ENCODE measurements at regions not wholly inside any gene's neighbourhood (a gene's known extent, or its start where the extent isn't known, plus 50 kb on each side); places are given as distances from the start of the nearest gene placed in this dataset.

DNA sequence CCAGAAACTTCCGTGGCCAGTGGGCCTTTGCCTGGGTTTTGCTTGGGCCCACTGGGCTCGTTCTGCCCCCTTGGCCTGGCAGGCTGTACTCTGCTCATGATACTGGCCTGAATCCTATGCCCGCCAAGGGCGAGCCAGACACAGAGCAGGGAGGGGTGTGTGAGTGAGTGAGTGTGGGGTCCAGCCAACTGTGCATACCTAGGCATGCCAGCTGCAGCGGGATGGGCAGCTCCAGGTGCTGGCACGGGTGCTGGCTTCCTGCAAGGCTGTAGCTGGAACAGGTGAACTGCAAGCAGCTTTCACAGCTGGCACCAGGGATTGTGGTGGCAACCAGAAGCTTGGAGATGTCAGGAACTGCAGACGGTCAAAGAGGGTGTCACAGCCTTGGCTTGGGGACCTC is 1276.4 kb downstream of the SLC16A7 start:
- no peak for DNase-seq

DNA sequence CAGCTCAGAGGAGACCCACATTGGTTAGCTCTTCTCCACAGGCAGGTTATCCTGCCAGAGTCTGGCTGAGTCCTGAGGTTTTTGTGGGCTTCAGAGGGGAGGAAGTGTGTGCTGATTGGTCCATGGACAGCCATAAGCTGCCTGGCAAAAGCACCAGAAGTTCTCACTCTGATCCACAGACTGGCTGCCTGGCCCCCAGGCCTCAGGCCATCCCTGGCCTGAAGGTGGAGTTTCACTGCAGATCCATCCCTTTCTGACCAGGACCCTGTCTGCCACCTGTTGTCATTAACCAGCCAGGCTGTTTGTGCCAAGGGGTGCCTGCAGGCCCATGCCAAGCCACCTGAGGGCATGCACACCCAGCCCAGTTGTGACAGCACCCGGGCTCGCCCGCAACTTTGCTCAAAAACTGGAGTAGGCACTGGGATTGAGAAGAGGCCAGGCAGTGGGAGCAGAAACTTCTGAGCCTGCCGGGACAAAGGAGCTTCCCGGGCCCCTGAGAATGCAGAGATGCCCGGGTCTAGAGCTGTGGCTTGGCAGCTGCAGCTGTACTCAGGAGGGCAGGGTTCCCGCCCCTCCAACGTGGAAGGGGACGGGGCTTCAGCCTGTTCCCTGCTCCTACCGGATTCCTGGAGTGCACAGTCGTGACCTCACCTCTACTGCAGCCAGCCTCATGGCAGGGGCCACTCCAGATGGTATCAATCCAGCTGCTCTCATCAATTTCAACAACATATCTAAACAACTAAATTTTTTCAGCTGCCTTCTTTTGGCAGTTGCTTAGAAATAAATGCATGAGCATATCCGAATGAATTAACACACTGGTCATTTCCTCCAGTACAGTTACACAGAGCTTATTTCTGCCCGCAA is 1277.3 kb downstream of the SLC16A7 start:
- no peak for DNase-seq
- no peak for ATAC-seq

More for the DNA sequence above, 1276.4 kb downstream of the SLC16A7 start:
- no peak for ATAC-seq

- ATAC-seq (no peak), DNase-seq (no peak)
Measured at GRCh38 chr12:60874091-60874490, 1278.3 kb downstream of the SLC16A7 start.

DNA sequence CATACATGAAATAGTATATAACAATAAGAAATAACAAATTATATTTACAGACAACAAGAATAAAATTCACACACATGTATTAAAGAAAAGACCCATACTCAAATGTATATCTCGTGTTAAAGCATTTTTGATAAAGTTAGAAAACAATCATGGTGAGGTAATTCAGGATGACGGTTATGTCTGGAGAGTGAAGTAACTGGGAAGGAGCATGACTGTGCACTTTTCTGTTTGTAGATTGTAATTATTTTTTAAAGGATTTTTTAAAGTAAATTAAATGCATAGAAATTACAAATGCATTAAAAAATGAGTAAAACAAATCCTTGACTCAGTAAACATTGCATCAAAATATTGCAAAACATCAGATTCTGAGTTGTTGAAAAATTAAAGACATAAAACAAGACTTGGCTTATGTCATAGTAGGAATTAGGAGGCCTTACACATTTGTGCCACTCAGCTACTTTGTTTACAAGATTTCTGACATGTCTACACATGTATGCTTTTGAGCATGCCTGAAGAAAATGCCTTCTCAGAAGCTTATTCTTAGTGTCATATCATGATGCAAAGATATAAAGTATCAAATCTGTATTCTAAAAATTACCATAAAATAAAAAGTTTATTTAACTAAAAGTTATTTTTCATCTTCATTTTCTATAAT is 1325.1 kb downstream of the SLC16A7 start:
- DNase-seq = no peak
- ATAC-seq = no peak

- ATAC-seq = no peak
- DNase-seq = no peak
Measured at GRCh38 chr12:60921541-60921940, 1325.7 kb downstream of the SLC16A7 start.

DNA sequence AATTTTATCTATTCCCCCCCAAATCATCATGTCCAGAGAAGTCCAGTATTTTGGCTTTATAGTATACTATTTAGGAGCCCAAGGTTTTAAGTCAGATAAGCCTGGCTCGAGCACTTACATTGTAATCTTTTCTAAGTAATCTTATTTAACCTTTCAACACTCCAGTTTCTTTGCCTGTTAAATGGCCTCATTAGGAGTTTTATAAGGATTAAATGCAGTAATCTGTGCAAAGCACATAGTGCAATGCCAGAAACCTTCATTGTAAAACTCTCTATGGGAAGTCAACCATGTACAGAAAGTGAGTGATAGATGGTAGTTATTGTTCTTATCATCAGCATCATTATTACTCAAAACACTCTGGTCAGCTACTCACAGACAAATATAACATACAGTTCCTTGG is 1330.4 kb downstream of the SLC16A7 start:
- DNase-seq (no peak), ATAC-seq (no peak)

DNA sequence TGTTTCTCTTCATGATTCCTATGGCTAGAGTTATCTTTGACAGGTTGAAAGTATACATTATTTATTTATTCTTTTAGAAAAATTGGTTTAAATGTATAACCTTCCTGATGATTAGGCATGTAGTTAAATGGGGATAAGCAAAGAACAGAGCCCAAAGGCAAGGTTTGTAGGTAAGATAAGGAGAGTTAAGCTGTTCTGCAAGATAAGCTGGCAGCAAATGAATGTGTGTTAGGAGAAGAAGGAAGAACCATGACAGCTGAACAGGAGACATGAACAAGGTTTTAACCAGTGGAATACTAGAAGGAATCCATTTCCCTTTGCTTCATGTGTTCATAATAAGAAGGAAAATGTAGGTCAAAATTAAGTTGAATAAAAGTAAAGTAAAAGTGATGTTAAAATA is 1330.1 kb upstream of the USP15 start:
- DNase-seq = no peak
- no peak for ATAC-seq

DNA sequence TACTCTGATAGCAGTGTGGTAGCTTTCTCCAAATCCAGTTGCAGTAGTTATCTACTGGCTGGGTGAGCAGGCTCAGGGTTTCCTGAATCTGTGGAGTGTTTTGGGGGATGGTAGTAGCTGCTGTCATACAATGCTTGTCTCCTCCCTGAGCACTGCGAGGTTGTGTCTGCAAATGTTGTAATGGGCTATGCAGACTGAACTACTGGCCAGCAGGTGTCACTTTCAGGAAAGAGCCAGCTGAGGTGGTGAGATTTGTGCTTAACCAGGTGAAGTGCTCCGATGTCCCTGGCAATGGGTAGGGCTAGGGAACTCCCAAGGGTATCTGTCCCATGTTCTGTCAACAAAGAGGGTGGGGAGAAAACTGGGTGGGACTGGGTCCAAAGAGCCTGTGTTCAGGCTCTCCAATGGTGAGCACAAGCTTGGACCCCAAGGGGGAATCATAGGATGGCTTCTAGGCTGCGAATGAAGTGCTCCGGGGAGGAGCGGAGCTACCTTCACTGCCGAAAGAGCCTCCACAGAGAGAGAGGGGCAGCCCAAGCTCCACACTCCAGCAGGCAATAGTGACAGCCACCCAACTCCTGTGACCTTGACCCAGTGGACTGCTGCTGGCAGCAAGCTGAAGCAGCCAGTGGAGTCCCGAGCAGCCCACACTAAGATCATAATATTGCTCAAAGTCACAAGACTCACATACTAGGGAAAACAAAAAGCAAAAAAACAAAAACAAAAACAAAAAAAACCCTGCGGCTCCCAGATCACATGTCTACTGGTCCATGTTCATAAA is 1324.0 kb upstream of the USP15 start:
- DNase-seq = no peak
- ATAC-seq = no peak

DNA sequence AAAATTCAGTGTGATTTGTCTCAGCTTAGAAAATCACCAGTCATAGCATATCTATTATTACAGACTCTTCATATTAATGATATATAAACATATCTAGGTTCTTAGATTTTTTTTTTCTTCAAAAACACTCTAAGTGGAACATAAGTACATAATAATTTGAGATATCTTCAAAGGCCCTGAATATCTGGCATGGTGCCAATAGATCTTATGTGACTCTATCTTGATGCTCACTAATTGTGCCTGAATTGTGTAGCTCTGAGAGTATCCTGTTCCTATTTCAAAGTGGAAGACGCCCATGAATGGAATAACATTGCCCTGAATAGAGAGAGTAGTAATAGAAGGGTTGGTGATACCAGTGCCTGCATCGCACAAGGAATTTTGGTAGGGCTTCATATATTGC is 1312.7 kb upstream of the USP15 start:
- ATAC-seq = no peak
- DNase-seq = no peak

DNA sequence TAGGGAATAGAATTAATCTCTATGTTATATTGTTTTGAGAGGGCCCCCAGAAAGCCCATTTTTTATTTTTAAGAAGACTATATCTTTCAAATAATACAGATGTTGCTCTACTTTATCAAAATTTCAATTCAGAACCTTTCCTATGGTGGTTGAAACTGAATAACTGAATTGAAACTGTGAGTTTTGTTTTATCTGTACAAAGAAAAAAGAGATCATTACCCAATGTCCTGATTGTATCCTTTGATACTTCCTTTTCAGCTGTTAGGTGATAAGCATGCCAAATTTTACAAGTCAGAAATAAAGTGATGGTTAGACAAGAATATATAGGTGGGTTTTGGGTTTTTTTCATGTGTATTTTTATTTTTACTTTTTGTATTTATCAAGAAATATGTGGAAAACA is 1293.1 kb upstream of the USP15 start:
- no peak for ATAC-seq
- DNase-seq = no peak

DNA sequence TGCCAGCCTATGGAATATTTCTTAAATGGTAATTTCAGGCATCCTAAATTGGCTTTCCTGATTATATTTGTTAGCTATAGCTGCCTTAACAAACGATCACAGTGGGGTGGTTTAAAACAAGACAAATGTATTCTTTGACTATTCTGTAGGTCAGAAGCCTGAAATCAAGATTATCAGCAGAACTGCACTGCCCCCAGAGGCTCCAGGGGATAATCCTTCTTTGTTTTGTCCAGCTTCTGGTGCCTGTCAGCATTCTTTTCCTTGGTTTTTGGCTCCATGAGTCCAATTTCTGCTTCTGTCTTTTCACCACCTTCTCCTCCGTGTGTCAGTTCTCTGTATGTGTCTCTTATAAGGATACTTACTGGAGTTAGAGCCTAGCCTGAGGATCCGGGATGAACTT is 1282.2 kb upstream of the USP15 start:
- DNase-seq (no peak), ATAC-seq (no peak)

GRCh38 chr12:60980558-60980957 is 1279.6 kb upstream of the USP15 start:
- DNase-seq (no peak), ATAC-seq (no peak)

GRCh38 chr12:60981473-60981872 is 1278.7 kb upstream of the USP15 start:
- ATAC-seq (no peak), DNase-seq (no peak)

DNA sequence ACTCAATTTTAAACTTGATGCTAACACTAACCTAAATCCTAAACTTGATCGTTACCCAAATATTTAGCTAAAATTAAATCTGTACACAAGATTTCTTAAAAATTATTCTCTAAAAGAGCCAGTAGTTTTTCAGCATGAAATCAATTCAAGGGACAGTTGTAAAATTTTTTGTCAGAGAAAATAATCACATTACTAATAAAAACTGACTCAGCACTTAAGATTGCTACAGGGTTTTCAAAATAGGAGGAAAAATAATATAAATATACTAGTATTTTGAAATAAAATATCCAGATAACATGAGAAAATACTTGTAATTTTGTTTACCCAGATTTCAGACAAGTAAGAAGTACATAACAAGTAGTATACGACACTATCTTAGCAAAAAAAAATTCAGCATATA is 1268.1 kb upstream of the USP15 start:
- DNase-seq (no peak), ATAC-seq (no peak)

GRCh38 chr12:60995256-60995825 is 1264.9 kb upstream of the USP15 start:
- ATAC-seq (no peak), DNase-seq (no peak)

- DNase-seq (no peak), ATAC-seq (no peak)
Measured at GRCh38 chr12:60997869-60998378, 1262.3 kb upstream of the USP15 start.

- ATAC-seq (no peak), DNase-seq (no peak)
Measured at GRCh38 chr12:61009192-61009591, 1251.0 kb upstream of the USP15 start.

DNA sequence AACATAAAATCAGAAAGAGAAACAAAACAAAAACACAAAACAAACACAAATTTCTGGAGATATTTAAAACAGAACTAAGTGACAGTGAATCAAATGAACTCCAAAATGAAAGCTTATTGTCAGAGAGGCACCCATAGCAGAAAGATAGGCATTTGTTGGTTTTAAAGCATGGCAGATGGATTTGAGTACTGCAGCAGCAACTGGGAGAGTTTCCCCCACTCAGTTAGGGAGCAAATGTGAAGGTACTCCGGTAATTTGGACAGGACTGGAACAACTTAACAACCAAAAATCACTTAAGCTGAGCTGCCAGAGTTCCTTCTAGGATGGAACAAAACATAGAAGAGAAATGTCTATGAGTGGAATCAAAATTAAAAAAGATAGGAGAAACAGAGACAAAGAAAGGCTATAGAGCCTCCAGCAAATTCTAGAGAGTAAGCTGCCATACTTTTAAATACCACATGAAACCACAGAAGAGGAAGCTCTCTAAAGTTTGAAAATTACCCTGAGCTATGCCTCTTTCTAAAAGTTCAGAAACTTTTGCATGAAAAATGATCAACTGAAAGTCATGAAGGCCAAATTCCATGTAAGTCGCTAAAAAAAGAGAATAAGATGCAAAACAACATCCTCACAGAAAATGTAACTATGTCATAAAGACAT is 1248.3 kb upstream of the USP15 start:
- no peak for ATAC-seq
- DNase-seq = no peak

GRCh38 chr12:61018571-61018970 is 1241.6 kb upstream of the USP15 start:
- DNase-seq (no peak), ATAC-seq (no peak)

DNA sequence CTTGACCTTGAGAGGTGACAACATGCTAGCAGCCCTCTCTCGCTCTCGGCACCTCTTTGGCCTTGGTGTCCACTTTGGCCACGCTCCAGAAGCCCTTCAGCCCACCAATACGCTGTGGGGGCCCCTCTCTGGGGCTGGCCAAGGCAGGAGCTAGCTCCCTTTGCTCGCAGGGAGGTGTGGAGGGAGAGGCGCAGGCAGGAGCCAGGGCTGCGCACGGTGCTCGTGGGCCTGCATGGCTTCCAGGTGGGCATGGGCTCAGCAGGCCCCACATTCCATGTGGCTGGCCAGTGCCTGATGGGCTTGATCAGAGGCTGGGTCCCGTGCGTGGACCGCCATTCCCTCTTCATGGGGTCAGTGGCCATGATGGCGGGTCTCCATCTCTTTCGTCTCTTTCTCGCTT is 1237.0 kb upstream of the USP15 start:
- DNase-seq = no peak
- ATAC-seq = no peak

- no peak for DNase-seq
- no peak for ATAC-seq
Measured at GRCh38 chr12:61029516-61029915, 1230.7 kb upstream of the USP15 start.

DNA sequence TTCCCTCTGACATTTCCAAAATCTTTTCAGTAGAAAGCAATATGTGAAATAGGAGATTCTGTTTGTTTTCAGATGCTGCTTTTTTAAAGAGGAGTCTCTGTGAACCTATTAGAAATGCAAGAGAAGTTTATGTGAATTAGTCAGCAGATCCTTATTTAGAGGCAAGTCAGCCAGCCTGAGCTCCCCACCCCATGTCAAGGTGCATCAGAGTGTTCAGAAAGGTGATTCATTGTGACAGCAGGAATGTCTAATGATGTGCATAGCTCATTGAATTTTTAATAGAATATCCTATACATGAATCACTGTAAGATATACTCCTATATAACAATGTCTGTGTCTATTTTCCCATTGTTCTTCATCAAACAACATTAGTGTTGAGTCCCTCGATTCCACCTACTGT is 1222.4 kb upstream of the USP15 start:
- no peak for ATAC-seq
- DNase-seq = no peak

All from stimulated activated naive CD8-positive, alpha-beta T cell treated with anti-CD3 and anti-CD28 coated beads, Interleukin-15, Interleukin-2, amounts not matched to agents 100 U/mL and 50 U/mL, for 24 hours (primary cell).